Kidney epithelial cell (primary cell): ENCODE measurements at regions not wholly inside any gene's neighbourhood (a gene's known extent, or its start where the extent isn't known, plus 50 kb on each side); places are given as distances from the start of the nearest gene placed in this dataset.

Source experiments
- DNase-seq: peaks from one replicate; pipeline ENCODE4 v3.0.0-alpha.2; 2010; ENCODE audit warnings: low read depth
- H3K27me3 ChIP-seq: 2 replicates; pipeline ENCODE4 v1.6.0; 2011; ENCODE audit warnings: low read length; ENCODE audit not compliant: control insufficient read depth, insufficient read depth
- H3K36me3 ChIP-seq: 2 replicates; pipeline ENCODE4 v1.5.1; 2011; ENCODE audit warnings: low read length; ENCODE audit not compliant: control insufficient read depth, insufficient read depth
- H3K4me3 ChIP-seq: 2 replicates; pipeline ENCODE4 v1.5.1; 2011; ENCODE audit warnings: low read depth, mild to moderate bottlenecking, control low read depth, low read length
- CTCF ChIP-seq: IDR thresholded peaks from 2 replicates; pipeline ENCODE4 v1.5.1; 2011; ENCODE audit warnings: mild to moderate bottlenecking, moderate library complexity, low read length, control low read depth, inconsistent platforms; ENCODE audit not compliant: insufficient read depth, poor library complexity, severe bottlenecking

- Histone ChIP-seq H3K36me3 (no peaks in the 10 kb centered on the region), H3K27me3 (no peaks in the 10 kb centered on the region), H3K4me3 (no peak overlapping the region)
- DNase-seq: no peak
- TF ChIP-seq CTCF: no peak
These were observed 67.5 kb upstream of the MEOX2 start for GRCh38 chr7:15753887-15754579.

GRCh38 chr7:15752377-15752776, 65.9 kb upstream of the MEOX2 start:
- no peak for DNase-seq

GRCh38 chr7:15751191-15751701, 64.8 kb upstream of the MEOX2 start:
- no peak overlapping the region for H3K4me3 ChIP-seq
- no peak for TF ChIP-seq CTCF
- no peaks in the 10 kb centered on the region for H3K27me3 ChIP-seq
- no peaks in the 10 kb centered on the region for H3K36me3 ChIP-seq
- no peak for DNase-seq

More at GRCh38 chr7:15752377-15752776, 65.9 kb upstream of the MEOX2 start:
- Histone ChIP-seq H3K4me3 (no peak overlapping the region), H3K27me3 (no peaks in the 10 kb centered on the region), H3K36me3 (no peaks in the 10 kb centered on the region)
- no peak for TF ChIP-seq CTCF

DNA sequence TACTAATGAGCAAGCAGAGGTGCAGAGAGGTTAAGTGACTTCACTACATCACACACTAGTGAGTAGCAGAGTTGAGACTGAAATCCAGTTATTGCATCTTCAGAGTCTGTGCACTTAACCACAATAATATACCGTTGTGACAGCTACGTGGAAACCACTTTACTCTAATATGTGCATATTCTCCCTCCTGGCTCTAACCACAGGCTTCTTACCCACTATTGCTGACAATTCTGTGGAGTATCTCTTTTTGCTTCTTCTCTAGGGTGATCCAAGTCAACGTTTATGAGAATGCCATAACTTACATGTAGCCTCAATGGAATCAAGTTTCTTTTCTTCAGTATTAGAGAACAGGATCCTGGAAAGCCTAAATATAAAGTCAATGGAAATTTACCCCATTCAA, 64.2 kb upstream of the MEOX2 start:
- H3K36me3 ChIP-seq: no peaks in the 10 kb centered on the region
- no peak for DNase-seq
- H3K4me3 ChIP-seq: no peak overlapping the region
- no peaks in the 10 kb centered on the region for H3K27me3 ChIP-seq
- no peak for TF ChIP-seq CTCF

- H3K36me3 ChIP-seq: no peaks in the 10 kb centered on the region
- no peak for TF ChIP-seq CTCF
- no peak overlapping the region for H3K4me3 ChIP-seq
- DNase-seq: no peak
- H3K27me3 ChIP-seq: no peaks in the 10 kb centered on the region
These were observed 63.1 kb upstream of the MEOX2 start for GRCh38 chr7:15749631-15750030.

- no peaks in the 10 kb centered on the region for H3K27me3 ChIP-seq
- no peaks in the 10 kb centered on the region for H3K36me3 ChIP-seq
- DNase-seq: no peak
- TF ChIP-seq CTCF: no peak
- no peak overlapping the region for H3K4me3 ChIP-seq
These were observed 61.2 kb upstream of the MEOX2 start for GRCh38 chr7:15747712-15748111.
